H9 (cell line): ENCODE measurements at regions not wholly inside any gene's neighbourhood (a gene's known extent, or its start where the extent isn't known, plus 50 kb on each side); places are given as distances from the start of the nearest gene placed in this dataset.

Source experiments
- DNase-seq: peaks from one replicate; pipeline ENCODE4 v3.0.0-alpha.2; 2017
- H2AFZ ChIP-seq: one replicate; pipeline ENCODE4 v1.6.1; 2013; ENCODE audit warnings: mild to moderate bottlenecking, low read length, control low read depth, moderate library complexity
- H2AK5ac ChIP-seq: 2 replicates; pipeline ENCODE4 v1.6.1; 2013; ENCODE audit warnings: low read length, control low read depth, mixed read lengths; ENCODE audit not compliant: insufficient read length
- H2BK120ac ChIP-seq: one replicate; pipeline ENCODE4 v1.6.1; 2013; ENCODE audit warnings: low read depth, mild to moderate bottlenecking, low read length, control low read depth, inconsistent platforms; ENCODE audit not compliant: poor library complexity, severe bottlenecking
- H2BK12ac ChIP-seq: 2 replicates; pipeline ENCODE4 v1.6.1; 2013; ENCODE audit warnings: low read length, control low read depth, mixed read lengths, low read depth; ENCODE audit not compliant: insufficient read length
- H2BK15ac ChIP-seq: 2 replicates; pipeline ENCODE4 v1.6.1; 2013; ENCODE audit warnings: low read depth, low read length, control low read depth
- H2BK20ac ChIP-seq: one replicate; pipeline ENCODE4 v1.6.1; 2013; ENCODE audit warnings: low read depth, mild to moderate bottlenecking, low read length, control low read depth, inconsistent platforms; ENCODE audit not compliant: poor library complexity, severe bottlenecking
- H2BK5ac ChIP-seq: 2 replicates; pipeline ENCODE4 v1.6.1; 2013; ENCODE audit warnings: low read length, control low read depth, mixed read lengths; ENCODE audit not compliant: insufficient read length
- H3K14ac ChIP-seq: 2 replicates; pipeline ENCODE4 v1.6.1; 2013; ENCODE audit warnings: low read length, control low read depth; ENCODE audit not compliant: insufficient read depth
- H3K18ac ChIP-seq: 2 replicates; pipeline ENCODE4 v1.6.1; 2013; ENCODE audit warnings: low read depth, mild to moderate bottlenecking, mixed read lengths, low read length, control low read depth; ENCODE audit not compliant: insufficient read length
- H3K23ac ChIP-seq: 2 replicates; pipeline ENCODE4 v1.6.1; 2013; ENCODE audit warnings: low read length, control low read depth, mixed read lengths, low read depth; ENCODE audit not compliant: insufficient read length
- H3K23me2 ChIP-seq: 2 replicates; pipeline ENCODE4 v1.6.1; 2013; ENCODE audit warnings: low read depth, mild to moderate bottlenecking, mixed read lengths, low read length, control low read depth; ENCODE audit not compliant: insufficient read length, poor library complexity, severe bottlenecking
- H3K27ac ChIP-seq: 2 replicates; pipeline ENCODE4 v1.5.1; 2013; ENCODE audit warnings: low read length, control low read depth, mixed read lengths, low read depth; ENCODE audit not compliant: insufficient read length
- H3K27me3 ChIP-seq: 2 replicates; pipeline ENCODE4 v1.6.1; 2013; ENCODE audit warnings: low read length, control low read depth, inconsistent platforms; ENCODE audit not compliant: insufficient read depth
- H3K4ac ChIP-seq: 2 replicates; pipeline ENCODE4 v1.6.1; 2013; ENCODE audit warnings: low read depth, mild to moderate bottlenecking, control low read depth, inconsistent platforms, low read length, moderate library complexity
- H3K4me1 ChIP-seq: 2 replicates; pipeline ENCODE4 v1.6.1; 2013; ENCODE audit warnings: low read length, control low read depth, inconsistent platforms; ENCODE audit not compliant: insufficient read depth
- H3K4me2 ChIP-seq: 2 replicates; pipeline ENCODE4 v1.6.1; 2013; ENCODE audit warnings: low read length, control low read depth, mixed read lengths; ENCODE audit not compliant: insufficient read length, insufficient read depth
- H3K56ac ChIP-seq: 2 replicates; pipeline ENCODE4 v1.6.1; 2013; ENCODE audit warnings: low read depth, mild to moderate bottlenecking, mixed read lengths, low read length, control low read depth; ENCODE audit not compliant: insufficient read length
- H3K79me1 ChIP-seq: 2 replicates; pipeline ENCODE4 v1.6.1; 2013; ENCODE audit warnings: low read depth, mild to moderate bottlenecking, moderate library complexity, low read length, control low read depth, inconsistent platforms; ENCODE audit not compliant: insufficient read depth, poor library complexity, severe bottlenecking
- H3K79me2 ChIP-seq: 2 replicates; pipeline ENCODE4 v1.6.1; 2013; ENCODE audit warnings: low read length, control low read depth, inconsistent platforms; ENCODE audit not compliant: insufficient read depth
- H3K9ac ChIP-seq: 2 replicates; pipeline ENCODE4 v1.6.1; 2013; ENCODE audit warnings: low read length, control low read depth, mixed read lengths; ENCODE audit not compliant: insufficient read length; ENCODE audit errors: extremely low read depth
- H3K9me3 ChIP-seq: one replicate; pipeline ENCODE4 v1.6.1; 2013; ENCODE audit warnings: low read depth, low read length, inconsistent platforms; ENCODE audit not compliant: control insufficient read depth
- H3T11ph ChIP-seq: one replicate; pipeline ENCODE4 v1.6.1; 2013; ENCODE audit warnings: mild to moderate bottlenecking, low read length, control low read depth, inconsistent platforms
- H4K20me1 ChIP-seq: one replicate; pipeline ENCODE4 v1.6.1; 2013; ENCODE audit not compliant: control insufficient read depth, insufficient read length, insufficient read depth
- H4K5ac ChIP-seq: 2 replicates; pipeline ENCODE4 v1.6.1; 2013; ENCODE audit warnings: low read depth, mild to moderate bottlenecking, mixed read lengths, low read length, control low read depth; ENCODE audit not compliant: insufficient read length
- H4K8ac ChIP-seq: replicated peaks from 2 replicates; pipeline ENCODE4 v1.6.1; 2013; ENCODE audit warnings: low read length, control low read depth, mixed read lengths, low read depth; ENCODE audit not compliant: insufficient read length
- H4K91ac ChIP-seq: 2 replicates; pipeline ENCODE4 v1.6.1; 2013; ENCODE audit warnings: low read depth, mild to moderate bottlenecking, moderate library complexity, mixed read lengths, low read length, control low read depth; ENCODE audit not compliant: insufficient read length
- H3K27ac Mint-ChIP-seq, 3 experiments: 2 replicates in 2 of 3; 3 replicates in 1 of 3; pipeline ENCODE4 v1.8.0; 2020 to 2021; ENCODE audit warnings: mixed read lengths in 3 of 3, mild to moderate bottlenecking in 1 of 3, moderate library complexity in 1 of 3
- H3K27me3 Mint-ChIP-seq: 2 replicates; pipeline ENCODE4 v1.8.0; 2021; ENCODE audit warnings: low read depth, mild to moderate bottlenecking, moderate library complexity, mixed read lengths
- H3K36me3 Mint-ChIP-seq, 3 experiments: 2 replicates in 2 of 3; 3 replicates in 1 of 3; pipeline ENCODE4 v1.8.0; 2020 to 2021; ENCODE audit warnings: low read depth in 3 of 3, mixed read lengths in 3 of 3; ENCODE audit not compliant: insufficient read depth in 1 of 3
- H3K4me1 Mint-ChIP-seq, 2 experiments: 2 replicates each; pipeline ENCODE4 v1.8.0; 2020; ENCODE audit warnings: mixed read lengths in 2 of 2
- H3K4me3 Mint-ChIP-seq, 2 experiments: 2 replicates in 1 of 2; 3 replicates in 1 of 2; pipeline ENCODE4 v1.8.0; 2020 to 2021; ENCODE audit warnings: mild to moderate bottlenecking in 2 of 2, mixed read lengths in 2 of 2, moderate library complexity in 1 of 2
- H3K9me3 Mint-ChIP-seq, 2 experiments: 2 replicates in 1 of 2; 3 replicates in 1 of 2; pipeline ENCODE4 v1.8.0; 2020; ENCODE audit warnings: mild to moderate bottlenecking in 2 of 2, mixed read lengths in 2 of 2, moderate library complexity in 1 of 2
- WGBS: extraction: QIAGEN DNeasy Blood & Tissue Kit; methylation state at CpG from one replicate; pipeline ENCODE4 v1.1.7; 2013; ENCODE audit warnings: missing lambda C conversion rate, low lambda C conversion rate, mixed read lengths; ENCODE audit not compliant: insufficient read length; ENCODE audit errors: extremely low coverage; 5-methylcytosine and 5-hydroxymethylcytosine counted together
- TF ChIP-seq, protein P1 (sequence below): fragments of 200-600 bp; sonication (generic); conservative IDR thresholded peaks from 3 replicates; pipeline ENCODE4 v1.8.0; 2021; ENCODE audit warnings: antibody characterized with exemption, mild to moderate bottlenecking

DNA sequence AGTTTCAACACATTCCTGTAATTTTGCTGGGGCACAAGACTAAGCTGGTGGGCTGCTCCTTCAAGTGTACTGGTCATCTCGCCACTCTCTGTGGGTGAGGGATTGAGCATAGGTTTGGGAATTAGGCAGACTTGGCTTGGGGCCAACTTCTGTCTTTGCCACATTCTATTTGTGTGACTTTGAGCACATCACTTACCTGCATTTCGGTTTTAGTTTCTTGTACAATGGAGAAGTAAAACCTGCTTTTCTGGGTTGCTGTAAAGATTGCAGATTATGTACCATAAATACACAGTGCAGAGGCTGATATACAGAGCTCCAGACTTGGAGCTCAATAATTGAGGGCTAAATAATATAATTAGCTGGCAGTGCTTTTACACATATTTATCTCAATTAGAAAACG, 162.1 kb downstream of the C3orf38 start:
- H4K8ac ChIP-seq = no peak overlapping the region
- no peaks in the 10 kb centered on the region for H3K79me1 ChIP-seq
- no peaks in the 10 kb centered on the region for H3K23me2 ChIP-seq
- Mint-ChIP-seq H3K27me3 (no peaks in the 10 kb centered on the region), H3K4me3 (no peak overlapping the region), H3K4me1 (peaks cover 24 to 25% of the 10 kb centered on the region in 2 experiments), H3K27ac (no peak overlapping the region), H3K9me3 (no peaks in the 10 kb centered on the region; a peak in 1 of 5 replicates), H3K36me3 (peaks cover 0 to 4% (median 0%) of the 10 kb centered on the region in 3 experiments; a peak in 1 of 7 replicates)
- DNase-seq = no peak
- no peak overlapping the region for H3K14ac ChIP-seq
- H2BK120ac ChIP-seq = no peak overlapping the region
- H2AFZ ChIP-seq = no peak overlapping the region
- no peak overlapping the region for H3K23ac ChIP-seq
- H4K91ac ChIP-seq = no peak overlapping the region
- H3K4ac ChIP-seq = no peak overlapping the region
- no peak overlapping the region for H2BK20ac ChIP-seq
- H3K9ac ChIP-seq = no peak overlapping the region
- H2BK12ac ChIP-seq = no peak overlapping the region
- no peak overlapping the region for H2AK5ac ChIP-seq
- no CpG with 5 or more reads among the region's 3 CpGs for WGBS
- no peaks in the 10 kb centered on the region for H3K79me2 ChIP-seq
- no peaks in the 10 kb centered on the region; the same call in 1 of the 2 replicates for H3K4me1 ChIP-seq
- H4K20me1 ChIP-seq = no peaks in the 10 kb centered on the region
- no peak overlapping the region for H3K4me2 ChIP-seq
- H3K18ac ChIP-seq = no peak overlapping the region
- no peak overlapping the region for H3T11ph ChIP-seq
- H3K9me3 ChIP-seq = no peaks in the 10 kb centered on the region
- H4K5ac ChIP-seq = no peak overlapping the region
- H3K27me3 ChIP-seq = no peaks in the 10 kb centered on the region
- TF ChIP-seq, protein P1, sequence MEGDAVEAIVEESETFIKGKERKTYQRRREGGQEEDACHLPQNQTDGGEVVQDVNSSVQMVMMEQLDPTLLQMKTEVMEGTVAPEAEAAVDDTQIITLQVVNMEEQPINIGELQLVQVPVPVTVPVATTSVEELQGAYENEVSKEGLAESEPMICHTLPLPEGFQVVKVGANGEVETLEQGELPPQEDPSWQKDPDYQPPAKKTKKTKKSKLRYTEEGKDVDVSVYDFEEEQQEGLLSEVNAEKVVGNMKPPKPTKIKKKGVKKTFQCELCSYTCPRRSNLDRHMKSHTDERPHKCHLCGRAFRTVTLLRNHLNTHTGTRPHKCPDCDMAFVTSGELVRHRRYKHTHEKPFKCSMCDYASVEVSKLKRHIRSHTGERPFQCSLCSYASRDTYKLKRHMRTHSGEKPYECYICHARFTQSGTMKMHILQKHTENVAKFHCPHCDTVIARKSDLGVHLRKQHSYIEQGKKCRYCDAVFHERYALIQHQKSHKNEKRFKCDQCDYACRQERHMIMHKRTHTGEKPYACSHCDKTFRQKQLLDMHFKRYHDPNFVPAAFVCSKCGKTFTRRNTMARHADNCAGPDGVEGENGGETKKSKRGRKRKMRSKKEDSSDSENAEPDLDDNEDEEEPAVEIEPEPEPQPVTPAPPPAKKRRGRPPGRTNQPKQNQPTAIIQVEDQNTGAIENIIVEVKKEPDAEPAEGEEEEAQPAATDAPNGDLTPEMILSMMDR = no peak
- no peak overlapping the region for H2BK15ac ChIP-seq
- no peak overlapping the region for H3K27ac ChIP-seq
- no peak overlapping the region for H3K56ac ChIP-seq
- no peak overlapping the region for H2BK5ac ChIP-seq
